NK-92 treated with Interleukin-12 subunit alpha and Interleukin-12 subunit beta, amount 100 ng/mL, for 24 hours (cell line): ENCODE measurements at regions not wholly inside any gene's neighbourhood (a gene's known extent, or its start where the extent isn't known, plus 50 kb on each side); places are given as distances from the start of the nearest gene placed in this dataset.
"Not testable (repeated sequence)": the region's sequence is repeated elsewhere in the genome, so short reads cannot be mapped to it uniquely, and the experiment has no call there.

Experiments
- DNase-seq: peaks from one replicate; lab custom pipeline; 2025; lab: John Stamatoyannopoulos, UW

DNA sequence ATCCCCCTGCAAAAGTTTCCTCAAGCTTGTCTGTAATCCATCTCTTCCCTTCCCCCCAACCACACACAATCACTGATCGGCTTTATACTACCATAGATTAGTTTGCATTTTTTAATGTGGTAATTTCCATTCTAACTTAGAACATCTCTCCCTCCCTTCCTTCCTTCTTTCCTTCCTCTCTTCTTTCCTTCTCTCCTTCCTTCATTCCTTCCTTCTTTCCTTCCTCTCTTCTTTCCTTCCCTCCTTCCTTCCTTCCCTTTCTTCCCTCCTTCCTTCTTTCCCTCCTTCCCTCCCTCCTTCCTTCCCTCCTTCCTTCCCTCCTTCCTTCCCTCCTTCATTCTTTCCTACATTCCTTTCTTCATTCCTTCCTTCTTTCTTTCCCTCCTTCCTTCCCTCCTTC, 166.2 kb upstream of the MSX2 start:
- DNase-seq = no peak

DNA sequence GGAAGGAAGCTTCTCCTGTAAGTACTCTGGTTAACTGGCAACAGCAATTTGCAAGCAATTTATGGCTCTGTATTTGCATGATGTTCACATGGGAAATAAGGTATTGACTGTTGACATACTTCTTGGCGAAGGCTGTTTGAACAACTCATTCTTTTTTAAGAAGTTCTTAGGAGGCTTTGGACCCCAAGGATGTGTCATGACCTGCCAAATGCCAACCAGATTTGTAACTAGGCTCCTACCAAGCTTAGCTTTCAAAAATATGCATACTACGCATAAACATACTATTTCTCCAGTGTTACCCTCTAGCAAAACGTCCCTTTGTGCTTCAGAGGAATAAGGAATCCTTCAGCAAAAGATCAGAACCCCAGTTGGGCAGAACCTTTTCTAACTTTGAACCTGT, 165.2 kb upstream of the MSX2 start:
- DNase-seq = no peak

DNA sequence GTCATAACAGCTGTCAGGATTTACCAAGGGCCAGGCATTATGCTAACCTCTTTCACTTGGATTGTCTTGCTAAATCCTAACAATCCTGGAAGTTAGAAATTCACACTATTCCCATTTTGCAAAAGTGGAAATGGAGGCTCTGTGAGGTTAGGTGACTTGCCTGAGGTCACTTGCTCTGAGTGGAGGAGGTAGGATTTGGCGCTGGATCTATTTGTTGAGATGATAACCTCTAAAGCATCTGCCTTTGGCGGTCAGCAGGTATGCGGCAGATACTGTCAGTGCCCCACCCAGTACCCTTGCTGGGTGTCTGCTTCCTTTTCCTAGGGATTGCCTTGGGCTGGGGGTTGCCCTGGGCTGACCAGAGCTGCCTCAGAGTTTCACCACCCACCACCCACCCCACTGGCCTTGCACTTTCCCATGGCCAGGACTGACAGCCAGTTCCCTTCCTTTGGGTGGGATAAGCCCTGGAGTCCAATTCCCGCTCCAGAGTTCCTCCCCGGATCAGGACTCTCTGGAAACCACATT, 164.8 kb upstream of the MSX2 start:
- no peak for DNase-seq

DNA sequence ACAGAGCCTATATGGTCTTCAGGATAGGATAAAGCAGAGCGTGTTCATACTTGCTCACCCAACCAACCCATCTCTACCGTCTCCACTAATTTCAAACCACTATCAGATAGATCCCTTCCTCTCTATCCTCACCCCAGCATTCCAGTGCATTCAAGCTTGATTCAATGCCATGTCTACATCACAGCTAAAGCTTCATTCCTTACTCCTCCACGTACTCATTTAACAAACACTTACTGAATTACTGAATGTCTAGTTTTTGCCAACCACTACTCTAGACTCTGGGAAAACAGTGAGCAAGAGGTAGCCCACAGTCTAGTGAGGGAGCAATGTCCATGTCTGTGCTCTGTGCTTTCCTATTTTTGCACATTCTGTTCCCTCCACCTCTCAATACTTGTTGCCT, 163.5 kb upstream of the MSX2 start:
- DNase-seq = no peak

DNA sequence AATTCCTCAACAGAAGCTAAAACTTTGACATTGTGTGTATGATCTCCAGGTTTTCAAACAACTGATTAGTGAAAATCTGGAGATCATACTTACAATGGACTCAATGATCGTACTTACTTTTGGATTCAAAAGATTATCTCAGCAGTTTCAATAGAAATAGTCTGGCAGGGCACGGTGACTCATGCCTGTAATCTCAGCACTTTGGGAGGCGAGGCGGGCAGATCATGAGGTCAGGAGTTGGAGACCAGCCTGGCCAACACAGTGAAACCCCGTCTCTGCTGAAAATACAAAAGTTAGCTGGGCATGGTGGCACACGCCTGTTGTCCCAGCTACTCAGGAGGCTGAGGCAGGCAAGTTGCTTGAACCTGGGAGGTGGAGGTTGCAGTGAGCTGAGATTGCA, 161.3 kb upstream of the MSX2 start:
- DNase-seq = not testable (repeated sequence)

DNA sequence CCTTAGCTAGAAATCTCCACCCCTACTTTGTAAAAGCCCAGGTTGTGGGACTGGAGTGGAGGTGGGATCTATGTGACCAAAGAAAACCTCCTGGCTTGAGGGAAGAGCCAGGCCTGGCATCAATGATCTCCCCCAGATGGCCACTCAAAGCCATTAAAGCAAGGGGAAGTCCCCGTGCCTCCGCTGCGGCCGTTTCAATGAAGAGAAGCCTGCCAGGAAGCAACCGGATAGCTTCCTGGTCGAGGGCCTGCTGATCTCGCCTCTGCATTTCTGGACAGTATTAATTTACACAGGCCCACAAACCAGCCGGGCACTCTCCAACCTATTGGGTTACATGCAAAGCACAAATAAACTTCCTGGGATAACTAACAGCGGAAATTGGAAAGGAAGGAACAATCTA, 160.5 kb upstream of the MSX2 start:
- no peak for DNase-seq

DNA sequence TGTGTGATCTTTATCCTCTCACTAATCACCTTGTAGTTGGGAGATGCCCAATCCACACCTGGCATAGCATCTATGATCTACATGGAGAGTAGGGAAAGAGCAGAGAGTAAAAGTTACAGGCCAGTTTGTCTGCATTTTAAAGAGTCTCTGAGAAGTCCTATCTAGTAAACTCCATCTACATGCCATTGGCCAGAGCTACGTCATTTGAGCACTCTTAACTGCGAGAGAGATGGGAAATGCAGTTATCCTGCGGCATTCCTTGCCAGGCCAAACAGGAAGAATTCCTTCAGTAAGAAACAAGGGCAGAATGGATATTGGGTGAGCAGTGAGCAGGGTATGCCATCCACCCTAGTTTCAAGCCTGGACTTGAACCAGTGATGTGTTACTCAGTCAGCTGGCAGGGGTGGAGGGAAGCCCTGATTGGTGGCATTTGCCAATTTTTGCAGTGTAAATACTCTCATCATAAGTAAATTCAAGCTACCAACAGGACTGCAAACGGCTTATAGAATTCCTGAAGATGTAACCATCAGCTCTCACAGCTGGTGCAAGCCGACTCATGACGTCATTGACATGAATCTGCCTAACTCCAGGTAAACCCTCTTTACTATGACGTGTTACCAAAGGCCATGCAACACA, 156.8 kb upstream of the MSX2 start:
- DNase-seq = no peak

DNA sequence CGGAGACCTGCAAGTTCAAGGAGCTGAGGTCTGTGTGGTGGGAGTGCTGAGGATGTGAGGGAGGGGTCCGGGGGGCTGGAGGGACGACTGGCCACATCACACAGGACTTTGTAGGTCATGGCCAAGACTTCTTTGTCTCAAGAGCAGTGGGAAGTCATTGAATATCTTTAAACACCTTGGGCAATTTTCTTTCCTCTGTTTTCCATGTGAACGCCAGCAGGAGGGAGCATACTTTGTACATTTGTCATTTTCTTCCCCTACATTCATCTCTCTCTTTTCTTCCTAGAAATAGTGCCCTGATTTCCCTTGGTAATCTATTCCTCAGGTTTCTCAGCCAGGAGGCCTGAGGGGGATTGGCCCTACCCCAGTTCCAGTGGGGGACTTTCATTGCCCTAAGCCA, 153.7 kb upstream of the MSX2 start:
- no peak for DNase-seq

DNA sequence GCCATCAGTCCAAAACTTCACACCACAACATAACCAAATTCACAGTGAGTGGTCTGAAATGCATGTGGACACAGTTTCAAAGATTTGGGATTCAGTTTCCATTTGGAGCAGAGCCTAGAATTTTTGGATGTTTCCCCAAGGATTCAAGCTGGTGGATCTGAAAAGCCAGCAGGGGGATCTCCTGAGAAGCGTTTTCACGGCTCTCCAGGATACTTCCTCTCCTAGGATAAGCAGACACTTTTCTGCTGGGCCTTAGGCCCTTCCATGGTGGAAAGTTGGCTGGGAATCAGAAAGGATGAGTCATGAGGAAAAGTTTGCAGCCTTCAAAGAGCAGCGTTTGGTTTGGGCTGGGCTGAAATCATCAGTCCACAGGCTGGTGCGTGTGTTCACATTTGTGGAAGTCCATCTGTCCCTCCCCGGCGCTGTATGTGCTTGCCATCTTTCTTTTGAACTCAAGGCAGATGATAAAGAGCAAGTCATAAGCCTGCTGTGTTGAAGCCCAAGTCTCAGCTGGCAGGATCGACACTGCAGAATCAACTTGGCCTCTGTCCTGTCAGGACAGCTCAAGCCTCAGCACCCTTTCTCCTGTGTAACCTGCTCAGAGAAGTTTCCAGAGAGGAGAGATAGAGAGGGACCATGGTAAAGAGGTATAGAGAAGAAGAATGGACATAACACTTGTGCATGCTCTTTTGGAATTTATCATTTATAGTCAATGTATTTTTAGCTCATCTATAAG, 152.6 kb upstream of the MSX2 start:
- no peak for DNase-seq

DNA sequence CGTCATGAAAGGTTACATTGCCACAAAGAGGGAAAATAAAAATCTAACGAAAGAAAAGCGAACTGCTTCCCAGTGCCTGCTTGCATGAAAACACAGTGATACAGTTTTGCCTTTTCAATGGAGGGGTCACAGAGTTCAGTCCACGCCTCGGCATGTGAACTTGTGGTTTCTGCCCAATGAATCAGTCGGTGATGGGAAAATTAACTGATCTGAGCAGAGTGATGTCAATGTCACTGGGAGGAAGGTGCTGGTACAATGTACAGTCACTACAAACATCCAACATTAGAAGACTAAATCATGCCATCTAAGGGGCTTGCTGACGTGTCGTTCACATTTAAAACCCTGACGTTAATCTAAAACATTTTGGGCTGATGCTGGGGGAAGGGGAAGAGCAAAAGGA, 151.8 kb upstream of the MSX2 start:
- DNase-seq = no peak

DNA sequence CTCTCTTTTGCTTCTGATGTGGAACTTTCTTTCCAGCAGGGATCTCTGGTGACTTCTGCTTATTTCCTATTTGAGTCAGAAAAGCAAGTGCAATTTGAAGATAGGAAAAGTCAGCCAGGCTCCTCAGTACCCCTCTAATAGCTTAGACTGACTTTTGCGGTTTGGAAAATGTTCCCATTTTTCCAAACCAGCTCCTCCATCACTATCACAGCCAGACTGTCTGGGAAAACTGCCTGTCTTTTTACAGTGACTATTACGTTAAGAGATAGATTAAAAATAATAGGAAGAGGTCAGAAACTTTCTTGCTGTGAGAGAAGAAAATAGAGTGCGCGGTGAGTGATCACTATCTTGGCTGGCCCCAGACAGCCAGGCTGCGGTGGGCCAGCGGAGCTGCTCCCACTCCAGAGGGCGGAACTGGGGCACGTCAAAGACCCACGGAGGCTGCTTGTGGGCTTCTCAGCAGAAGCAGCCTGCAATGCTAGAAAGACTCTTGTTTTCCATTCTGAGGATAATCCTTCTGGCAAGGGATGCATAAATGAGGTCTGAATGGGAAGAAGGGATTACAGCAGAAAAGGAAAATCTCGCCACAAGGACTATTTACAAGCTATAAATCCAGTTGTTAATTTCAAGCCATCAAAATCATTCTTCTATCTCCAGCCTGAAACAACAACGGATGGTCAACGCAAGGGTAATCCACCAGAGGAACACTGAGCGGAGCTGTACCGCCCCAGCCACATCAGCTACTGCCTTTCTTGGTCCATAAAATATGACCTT, 151.0 kb upstream of the MSX2 start:
- DNase-seq = no peak

DNA sequence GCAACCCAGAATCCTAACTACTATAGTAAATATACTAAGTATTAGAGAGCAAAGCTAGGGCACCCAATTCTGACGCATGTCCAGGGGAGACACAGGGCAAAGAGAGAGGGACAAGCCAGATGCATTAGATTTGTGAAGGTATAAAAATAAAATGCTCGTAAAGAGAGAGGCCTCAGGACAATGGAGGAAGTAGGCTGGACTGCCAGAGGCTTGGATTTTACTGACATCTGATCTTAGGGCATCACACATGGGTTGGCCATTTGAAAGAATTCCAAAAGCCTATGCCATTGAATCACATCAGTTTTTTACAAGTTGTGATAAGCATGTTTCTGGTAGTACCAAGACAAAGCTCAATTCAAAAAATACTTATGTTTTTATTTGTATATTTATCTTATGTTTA, 149.3 kb upstream of the MSX2 start:
- no peak for DNase-seq

DNA sequence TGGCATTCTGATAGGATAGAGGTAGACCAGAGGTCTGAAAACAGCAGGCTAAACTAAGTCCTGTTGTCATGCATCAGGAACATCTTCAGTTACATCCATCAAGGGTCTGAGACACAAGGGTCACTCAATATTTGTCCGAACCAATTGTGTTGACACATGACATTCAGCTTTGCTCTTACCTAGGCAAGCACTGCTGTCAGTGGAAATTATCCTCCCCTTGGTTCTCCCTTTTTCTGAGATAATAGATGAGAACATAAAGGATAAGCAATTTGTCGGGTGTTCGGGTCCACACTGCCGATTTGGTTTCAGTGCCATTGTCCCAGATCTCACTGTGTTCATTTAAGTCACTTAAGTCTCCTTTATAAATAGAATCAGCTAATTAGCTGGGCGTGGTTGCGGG, 148.3 kb upstream of the MSX2 start:
- DNase-seq = no peak

DNA sequence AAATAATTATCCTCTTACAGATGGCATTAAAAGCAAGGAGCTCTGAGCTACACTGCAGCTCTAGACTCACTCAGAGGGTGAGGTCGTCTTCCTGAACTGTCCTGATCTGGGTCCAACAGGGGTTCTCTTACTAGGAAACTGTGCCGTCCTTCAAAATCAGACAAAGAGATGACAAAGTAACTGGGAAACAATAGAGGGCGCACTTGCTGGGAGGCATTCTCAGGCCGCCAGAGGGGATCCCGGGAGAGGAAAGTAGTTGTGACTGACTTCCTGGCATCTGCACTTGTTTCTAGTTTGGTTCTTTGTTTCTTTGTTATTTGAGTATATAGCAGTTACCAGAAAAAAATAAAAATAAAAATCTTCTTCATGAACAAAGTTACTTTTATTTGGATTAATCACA, 142.9 kb upstream of the MSX2 start:
- DNase-seq = no peak

DNA sequence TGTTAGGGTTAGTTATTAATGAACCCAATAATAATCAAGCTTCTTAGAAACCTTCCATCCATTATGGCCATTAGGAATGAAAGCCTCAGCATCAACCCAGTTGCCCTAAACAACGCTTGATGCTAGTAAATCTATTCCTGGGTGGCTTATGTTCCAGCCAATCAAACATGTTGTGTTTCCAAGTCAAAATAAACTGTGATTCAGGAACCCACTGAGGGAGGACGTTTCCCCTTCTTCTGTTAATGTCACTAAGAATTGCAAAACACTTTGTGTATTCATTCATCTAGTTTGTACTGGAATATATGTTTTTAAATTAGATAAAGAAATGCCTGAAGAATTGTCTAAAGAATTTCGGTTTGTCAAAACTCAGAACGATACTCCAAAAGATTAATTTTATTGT, 142.5 kb upstream of the MSX2 start:
- DNase-seq = no peak

DNA sequence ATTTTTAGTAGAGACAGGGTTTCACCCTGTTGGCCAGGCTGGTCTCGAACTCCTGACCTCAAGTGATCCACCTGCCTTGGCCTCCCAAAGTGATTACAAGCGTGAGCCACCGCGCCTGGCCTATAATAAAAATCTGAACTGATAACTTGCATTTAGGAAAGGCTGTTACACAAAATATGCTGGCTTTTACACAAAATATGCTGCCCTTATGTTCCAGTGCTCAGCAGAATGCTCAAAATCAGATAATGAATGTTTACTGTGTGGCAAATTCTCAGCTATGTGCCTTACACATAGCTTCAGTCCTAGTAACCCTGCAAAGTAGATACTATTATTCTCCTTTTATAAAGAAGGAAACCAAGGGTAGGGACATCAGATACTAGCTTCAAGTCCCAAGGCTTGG, 141.3 kb upstream of the MSX2 start:
- DNase-seq = no peak

DNA sequence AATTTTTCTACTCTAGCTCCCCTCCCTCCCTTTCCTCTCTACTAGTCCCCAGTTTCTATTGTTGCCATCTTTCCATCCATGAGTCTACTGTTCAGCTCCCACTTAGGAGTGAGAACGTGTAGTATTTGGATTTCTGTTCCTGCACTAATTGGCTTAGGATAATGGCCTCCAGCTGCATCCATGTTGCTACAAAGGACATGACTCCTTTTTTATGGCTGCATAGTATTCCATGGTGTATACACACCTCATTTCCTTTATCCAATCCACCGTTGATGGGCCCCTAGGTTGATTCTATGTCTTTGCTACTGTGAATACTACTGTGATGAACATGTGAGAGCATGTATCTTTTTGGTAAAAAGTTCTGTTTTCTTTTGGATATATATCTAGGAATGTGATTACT, 138.9 kb upstream of the MSX2 start:
- no peak for DNase-seq

DNA sequence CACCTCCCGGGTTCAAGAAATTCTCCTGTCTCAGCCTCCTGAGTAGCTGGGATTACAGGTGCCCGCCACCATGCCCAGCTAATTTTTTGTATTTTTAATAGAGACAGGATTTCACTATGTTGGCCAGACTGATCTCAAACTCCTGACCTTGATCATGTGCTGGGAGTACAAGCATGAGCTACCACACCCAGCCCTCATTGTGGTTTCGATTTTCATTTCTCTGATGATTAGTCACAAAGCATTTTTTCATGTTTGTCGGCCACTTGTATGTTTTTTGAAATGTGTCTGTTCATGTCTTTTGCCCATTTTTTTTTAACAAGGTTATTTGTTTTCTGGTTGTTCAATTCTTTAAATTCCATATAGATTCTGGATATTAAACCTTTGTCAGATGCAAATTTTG, 138.2 kb upstream of the MSX2 start:
- not testable (repeated sequence) for DNase-seq

DNA sequence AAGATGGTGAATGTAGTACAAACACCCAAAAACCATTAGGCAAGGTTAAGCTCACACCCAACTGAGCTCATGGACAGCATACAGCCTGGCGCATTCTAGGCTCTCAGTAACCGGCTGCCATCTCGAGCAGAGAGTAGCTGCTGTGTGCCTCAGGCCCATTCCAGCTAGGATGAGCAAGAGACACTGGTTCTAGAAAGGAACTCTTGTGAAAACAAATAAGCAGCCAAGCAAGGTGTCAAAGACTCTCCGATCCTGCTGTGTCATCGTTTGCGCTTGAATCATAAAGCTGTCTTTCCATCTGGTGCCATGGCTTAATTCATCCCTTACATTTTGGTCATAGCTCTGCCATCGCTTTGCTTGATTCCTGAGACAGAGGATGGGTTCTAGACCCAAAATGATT, 135.4 kb upstream of the MSX2 start:
- no peak for DNase-seq

DNA sequence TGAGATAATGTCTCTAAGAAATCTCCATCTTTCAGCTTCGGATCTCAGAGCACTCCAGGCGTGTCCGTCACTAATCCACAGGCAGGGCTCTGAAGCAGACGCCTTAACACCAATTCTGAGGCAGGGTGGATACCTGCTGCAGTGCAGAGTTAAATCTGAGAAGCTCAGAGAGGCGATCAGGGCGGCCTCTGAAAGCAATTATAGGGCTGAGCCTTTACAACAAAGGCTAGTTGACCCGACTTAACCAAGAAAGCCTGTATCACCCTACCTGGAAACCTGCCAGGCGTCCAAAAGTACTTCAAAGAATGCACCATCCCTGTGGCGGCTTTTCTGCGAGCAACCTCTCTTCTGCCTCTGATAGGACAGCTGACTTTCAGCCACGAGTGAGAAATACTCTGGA, 134.8 kb upstream of the MSX2 start:
- no peak for DNase-seq

DNA sequence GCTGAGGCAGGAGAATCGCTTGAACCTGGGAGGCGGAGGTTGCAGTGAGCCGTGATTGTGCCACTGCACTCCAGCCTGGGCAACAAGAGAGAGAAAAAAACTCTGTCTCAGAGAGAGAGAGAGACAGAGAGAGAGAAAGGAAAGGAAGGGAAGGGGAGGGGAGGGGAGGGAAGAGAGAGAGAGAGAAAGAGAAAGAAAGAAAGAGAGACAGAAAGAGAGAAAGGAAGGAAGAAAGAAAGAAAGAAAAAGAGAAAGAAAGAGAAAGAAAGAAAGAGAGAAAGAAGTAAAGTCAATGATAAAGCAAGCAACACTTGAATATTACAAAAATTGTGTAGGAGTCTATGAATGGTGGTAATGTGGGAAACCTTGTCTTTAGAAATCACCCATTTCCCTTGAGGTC, 133.6 kb upstream of the MSX2 start:
- no peak for DNase-seq

DNA sequence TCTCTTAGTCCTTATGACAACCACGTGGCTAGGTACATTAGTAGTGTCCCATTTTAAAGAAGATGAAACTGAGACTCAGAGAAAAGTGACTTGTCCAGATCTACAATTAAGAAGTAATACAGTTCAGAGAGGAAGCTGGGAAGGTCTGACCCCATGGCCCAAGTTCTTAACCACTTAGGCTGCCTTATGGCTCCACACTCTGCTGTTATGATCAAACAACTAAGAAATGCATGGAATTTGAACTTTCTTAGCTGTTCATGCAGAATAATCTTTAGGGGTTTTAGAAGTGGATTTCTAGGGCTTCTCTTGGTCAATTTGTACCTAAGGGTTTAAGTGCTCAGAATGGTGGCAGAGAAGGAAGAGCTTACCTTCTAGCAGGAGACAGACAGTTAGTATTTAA, 128.0 kb upstream of the MSX2 start:
- no peak for DNase-seq

DNA sequence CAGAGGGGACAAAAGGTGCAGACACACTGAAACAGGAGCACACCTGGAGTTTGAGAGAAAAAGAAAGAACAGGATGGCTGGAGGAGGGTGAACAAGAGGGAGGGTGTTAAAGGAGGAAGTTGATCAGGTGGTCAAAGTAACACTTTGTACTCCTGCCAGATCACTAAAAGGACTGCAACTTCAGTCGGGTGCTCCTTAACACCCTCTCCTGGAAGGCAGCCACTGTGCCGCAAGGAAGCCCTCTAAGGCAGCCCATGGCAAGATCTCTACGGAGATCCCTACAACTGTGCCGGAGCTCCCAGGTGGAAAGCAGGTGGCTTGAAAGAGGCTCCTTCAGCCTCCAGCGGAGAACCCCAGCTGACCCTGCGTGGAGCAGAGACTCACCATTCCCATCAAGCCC, 124.4 kb upstream of the MSX2 start:
- DNase-seq = no peak
